ENCODE measurements at regions not wholly inside any gene's neighbourhood (a gene's known extent, or its start where the extent isn't known, plus 50 kb on each side); places are given as distances from the start of the nearest gene placed in this dataset.

DNA sequence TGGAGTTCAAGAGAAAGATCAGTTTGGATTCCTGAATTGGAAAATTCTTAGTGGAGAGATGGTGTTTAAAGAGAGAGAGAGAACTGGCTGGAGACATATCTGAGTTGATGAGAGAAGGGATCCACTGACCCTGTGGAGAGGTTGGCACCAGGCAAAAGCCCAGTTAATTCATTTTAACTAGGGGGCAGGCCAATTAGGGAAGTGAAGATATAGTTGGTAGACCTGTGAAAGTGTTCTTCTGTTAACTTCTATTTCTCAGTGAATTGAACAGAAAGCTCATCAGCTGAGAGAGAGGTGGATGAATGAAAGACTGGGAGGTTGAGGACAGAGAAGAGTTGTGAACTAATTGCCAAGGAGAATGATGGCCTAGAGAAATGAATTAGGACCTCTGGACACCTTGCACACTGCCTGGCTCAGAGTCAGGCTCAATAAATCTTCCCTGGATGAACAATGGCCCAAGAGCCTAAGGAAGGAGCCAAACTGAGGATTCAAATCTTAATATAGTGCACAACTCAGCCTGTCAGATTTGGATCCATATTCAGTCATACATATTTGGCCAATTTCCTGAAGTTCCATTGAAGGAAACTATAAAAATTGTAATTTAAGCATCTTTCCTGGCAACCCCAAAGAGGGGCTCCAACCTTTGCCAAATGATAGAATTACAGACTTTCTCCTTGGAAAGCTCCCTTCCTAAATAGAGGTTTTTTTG, 82.2 kb upstream of the RMDN2 start:
- no peak for DNase-seq

DNA sequence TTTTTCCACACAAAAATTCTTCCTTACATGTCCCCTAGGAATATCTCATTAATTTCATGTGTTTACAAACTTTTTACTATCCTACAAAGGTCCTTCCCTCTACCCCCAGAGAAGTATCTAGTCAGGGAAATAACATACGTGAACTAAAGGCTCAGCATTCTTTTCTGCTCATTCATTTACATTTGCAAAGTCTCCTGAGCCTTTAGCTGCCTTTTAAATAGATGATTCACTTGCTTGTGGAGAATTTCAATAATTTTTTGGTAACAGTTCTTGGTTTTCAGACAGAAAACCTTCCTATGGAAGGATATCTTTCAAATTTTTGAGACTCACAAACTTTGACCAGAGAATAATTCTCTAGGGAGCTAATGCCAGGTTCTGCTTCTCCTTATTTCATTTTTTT, 81.5 kb upstream of the RMDN2 start:
- no peak for DNase-seq

DNA sequence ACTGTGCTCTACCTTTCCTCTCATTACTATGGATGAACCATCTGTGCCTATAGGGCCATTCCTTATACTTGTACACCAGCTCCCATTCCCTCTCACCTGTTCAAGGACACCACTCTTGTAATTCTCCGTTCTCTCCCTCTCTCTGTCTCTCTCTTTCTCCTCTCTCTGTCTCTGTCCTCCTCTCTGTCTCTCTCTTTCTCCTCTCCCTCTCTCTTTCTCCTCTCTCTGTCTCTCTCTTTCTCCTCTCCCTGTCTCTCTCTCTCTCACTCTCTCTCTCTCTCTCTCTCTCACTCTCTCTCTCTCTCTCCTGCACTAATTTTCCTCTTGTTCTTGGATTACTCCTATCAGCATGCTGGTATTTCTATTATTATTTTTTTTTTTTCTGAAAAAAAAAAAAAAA, 78.9 kb upstream of the RMDN2 start:
- no peak for DNase-seq

DNA sequence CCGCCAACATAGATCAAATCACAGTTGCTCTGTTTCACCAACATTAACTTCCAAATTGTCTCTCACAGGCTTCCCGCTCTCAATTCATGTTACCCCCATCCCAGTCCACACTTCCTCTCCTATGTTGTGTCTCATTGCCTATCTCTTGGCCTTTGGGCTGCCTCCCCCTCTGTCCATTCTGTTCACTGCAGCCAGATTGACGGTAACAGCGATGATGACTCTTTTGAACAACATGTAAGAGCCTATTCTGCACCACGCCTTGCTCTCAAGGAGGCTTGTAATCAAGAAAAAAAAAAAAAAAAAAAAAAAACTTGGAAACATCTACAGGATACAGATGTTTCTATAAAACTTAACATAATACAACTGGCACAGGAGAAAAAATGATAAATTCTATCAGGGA, 77.3 kb upstream of the RMDN2 start:
- DNase-seq = no peak

DNA sequence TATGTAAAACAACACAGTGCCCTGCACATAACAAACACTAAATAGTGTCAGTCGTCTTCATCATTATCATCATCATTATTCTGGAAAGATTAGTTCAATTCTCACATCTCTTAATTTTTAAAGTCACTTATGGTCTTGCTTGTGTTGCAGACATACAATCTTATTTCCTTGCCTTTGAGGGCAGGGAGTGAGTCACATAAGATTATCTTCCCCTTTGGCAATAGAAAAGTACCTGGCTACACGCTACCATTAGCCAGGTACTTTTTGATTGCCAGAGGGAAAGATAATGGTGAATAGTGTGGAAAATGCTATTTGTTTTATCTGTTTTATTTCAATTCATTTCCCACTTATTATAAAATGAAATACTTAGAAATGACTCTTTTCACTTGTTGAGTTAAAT, 76.6 kb upstream of the RMDN2 start:
- no peak for DNase-seq

DNA sequence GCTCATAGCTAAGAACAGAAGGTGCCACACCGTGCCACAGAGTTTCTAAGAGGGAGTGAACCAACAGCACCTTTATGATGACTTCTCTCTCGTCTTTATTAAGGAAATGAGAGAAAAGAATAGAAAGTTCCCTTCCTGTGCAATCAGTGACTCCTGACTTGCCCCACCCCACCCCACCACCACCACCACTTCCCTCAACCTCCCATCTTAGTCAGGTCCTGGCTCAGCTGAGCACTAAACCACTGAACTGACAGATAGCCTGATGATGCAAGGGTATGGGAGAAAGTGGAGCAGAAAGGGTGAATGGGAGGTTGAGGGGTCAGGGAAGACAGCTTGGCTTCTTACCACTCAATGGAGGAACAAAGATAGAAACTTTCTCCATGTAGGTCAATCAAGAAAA, 75.2 kb upstream of the RMDN2 start:
- DNase-seq = no peak

DNA sequence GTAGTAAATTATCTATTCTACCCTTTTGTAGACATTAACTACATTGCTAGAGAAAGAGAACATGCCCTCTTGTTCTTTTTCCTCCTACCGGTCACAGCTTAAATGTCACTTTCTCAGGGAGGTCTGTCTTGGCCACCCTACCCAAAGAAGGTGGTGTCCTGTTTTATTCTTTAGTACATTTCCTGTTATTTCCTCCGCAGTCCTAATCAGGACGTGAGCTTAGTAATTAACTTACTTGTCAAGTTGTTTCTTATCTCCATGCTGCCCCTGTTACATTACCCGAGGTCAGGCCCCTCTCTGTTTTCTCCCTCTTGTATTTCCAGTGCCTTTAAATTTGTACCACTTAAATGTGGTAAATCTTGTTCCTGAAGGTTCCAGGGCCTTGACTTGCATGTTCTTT, 73.7 kb upstream of the RMDN2 start:
- no peak for DNase-seq

DNA sequence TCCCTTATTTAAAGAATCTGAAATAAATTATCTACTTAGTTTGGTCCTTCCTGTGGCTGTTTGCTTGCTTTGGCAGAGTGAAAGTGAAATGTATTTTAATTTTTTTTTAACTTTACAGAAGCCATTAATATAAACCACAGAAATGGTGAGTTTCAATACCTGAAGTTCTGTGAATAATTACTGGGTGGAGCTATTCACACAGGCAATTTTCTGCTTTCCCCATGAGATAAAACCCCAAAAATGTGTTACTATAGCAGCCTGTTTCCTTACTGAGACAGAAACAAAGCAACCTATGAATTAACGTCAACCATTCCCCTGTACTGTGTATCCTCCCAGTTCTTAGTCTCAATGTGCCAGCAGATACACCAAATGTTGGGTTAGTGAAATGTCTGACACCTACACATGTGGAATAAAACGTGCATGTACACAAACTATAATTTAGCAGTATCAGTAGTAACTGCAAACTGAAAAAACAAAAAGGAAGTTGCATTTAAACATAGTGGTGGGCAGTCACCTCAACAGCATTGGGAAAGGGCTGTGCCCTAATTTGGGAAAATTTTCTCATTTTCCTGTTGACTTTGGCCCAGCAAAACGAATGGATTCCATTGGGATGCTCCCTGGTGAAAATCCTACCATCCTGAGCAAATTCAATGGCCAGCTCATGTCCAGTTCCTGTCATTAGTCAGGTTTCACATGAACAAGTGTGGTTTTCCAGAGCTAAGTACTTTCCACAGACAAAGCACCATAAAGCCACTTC, 73.1 kb upstream of the RMDN2 start:
- no peak for DNase-seq

DNA sequence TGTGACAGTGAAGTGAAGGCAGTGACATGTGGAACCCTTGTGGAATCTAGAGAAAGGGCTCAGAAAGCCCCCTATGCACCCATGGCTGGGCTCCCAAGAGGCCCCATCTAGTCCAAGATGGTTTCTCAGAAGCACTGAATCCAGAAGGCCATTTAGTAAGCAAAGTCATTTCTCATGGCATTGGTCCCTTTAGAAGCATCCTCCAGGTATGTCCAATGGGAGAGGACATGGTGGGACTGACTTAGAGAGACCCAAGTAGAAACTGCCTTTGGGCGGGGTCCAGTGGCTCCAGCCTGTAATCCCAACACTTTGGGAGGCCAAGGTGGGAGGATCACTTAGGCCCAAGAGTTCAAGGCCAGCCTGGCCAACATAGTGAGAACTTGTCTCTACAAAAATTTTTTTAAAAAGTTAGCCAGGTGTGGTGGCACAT, 72.5 kb upstream of the RMDN2 start:
- DNase-seq = no peak

DNA sequence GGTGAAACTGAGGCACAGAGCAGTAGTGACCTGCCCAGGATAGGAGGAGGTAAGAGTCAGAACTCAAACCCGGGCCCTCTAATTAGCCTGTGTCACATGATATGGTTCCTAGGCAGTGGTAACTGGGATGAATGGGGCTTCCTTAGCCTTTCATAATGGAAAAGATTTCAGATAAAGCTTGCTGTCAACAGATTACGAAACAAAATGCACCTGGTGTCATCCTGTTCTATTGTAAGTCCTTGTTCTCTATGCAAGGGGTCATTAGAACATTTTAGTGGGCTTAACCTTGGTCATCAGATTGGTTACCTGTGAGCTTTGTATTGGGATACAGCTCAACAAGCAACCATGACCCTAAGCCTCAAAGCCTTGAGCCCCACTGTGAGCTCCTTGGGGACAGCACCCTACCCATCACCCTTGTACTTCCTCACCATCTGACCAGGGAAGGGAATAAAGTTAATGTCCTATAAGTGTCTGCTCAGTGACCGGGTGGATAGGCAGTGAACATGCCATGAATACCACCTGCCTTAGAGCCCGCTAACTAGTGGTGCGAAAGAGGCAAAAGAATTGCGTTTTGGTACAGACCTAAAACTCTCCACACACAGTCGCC, 70.3 kb upstream of the RMDN2 start:
- no peak for DNase-seq

DNA sequence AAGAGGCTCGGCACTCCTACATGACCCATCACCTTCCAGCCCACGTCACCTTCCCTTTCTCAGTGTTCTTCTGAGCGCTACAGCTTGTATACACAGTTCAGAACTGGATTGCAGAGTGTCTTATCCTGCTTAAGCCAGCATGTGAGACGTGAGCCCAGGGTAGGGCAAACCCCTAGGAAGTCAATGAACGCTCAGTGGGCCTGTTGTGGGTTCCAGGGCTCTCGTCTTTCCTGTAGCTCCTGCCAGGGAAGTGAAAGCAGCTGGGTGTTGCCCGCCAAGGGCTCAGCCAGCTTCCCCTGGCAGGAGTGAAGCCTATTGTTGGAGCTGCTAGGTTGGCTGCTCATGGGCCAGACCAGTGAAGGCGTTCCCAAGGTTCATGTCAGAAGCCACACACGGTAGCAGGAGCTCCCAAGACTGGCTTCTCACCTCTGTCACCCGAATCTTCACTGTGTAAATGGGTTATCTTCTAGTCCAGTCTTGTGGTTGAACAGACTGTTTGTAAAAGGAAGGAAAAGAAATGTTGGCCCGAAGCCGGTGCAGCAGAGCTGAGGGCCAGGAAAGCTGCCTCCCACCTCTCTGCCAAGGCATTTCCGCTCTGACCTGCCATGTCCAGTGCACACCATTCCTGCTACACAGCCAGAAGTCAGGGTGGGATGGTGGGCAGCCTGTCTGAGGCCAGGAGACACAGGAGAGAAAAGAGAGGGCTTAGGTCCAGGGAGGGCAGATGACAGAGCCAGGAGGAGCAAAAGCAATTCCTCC, 69.6 kb upstream of the RMDN2 start:
- no peak for DNase-seq

DNA sequence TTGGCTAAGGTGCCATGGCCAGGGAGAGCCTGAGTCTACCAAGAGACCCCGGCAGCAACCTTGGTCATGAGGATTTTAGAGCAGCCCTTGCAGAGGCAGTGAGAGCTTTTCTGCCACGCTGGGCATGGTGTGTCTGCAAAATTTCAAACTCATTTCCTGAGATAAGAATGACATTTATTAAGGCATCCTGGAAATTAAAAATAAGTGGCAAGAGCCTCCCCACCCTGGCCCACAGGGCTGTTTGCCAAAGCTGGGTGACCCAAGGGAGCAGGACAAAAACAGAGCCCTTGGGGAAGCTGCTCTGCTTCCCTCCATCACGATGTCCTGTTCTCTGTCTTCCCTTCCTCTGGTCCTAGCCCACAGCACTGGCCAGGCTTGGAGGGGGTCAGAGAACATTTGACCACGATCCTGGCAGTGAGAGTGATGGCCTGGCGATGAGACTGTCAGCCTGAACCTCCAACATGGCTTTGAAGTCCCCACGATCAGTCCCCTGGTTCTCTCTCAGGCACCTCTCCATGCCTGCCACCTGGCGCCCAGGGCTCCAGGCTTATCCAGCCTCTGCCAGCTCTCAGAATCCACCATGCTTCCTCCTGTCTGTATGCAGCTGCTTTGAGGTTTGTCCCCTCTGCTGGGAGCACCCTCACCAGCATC, 68.9 kb upstream of the RMDN2 start:
- DNase-seq = no peak

DNA sequence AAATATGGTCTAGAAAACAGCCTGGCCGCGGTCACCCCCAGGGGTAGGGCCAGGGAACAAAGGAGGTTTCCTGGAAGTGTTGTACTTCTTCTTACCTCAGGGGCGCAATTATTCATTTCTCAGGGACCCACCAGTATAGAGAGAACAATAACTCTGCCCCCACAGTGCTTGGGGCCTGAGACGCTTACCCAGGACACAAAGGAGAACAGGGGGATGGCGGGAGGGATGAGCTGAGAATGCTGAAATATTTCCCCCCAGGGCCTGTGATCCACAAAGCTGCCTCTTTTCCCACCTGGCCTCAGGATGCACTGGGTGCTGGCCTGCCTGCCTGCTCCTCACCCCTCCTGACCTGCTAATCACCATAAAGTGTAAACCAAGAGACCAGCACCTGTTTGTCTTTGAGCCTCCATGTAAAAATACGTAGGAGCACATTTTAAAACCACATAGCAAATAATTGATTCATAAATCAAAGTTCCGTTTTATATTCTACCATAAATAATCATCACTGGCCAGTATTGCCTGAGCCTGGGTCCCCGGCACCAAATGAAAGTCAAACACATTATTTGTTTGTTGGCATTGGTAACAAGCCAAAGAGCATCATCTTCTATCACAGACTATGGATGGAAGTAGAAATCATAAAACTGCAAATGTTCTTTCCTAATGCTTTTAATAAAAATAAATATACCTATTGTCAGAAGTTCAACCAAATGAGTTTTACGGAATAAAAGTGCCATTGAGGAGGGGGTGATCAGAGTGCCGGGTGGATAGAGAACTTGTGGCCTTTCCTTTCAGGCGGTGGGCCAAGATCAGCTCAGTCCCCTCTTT, 67.3 kb upstream of the RMDN2 start:
- DNase-seq = no peak

DNA sequence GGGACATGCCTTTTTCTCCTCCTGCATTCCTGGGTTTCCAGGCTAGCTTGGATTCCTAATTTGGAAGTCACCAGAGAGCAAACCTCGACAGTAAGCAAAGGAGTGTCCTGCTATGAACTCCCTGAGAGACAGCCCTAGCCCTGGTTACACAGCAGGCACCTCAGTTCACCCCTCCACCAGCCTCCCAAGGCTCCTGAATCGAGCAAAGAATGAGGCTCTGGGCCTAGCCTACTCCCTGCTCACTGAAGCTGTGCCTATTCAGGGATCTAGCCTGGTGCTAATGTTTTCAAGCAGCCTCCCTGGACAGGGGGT, 66.7 kb upstream of the RMDN2 start:
- no peak for DNase-seq

DNA sequence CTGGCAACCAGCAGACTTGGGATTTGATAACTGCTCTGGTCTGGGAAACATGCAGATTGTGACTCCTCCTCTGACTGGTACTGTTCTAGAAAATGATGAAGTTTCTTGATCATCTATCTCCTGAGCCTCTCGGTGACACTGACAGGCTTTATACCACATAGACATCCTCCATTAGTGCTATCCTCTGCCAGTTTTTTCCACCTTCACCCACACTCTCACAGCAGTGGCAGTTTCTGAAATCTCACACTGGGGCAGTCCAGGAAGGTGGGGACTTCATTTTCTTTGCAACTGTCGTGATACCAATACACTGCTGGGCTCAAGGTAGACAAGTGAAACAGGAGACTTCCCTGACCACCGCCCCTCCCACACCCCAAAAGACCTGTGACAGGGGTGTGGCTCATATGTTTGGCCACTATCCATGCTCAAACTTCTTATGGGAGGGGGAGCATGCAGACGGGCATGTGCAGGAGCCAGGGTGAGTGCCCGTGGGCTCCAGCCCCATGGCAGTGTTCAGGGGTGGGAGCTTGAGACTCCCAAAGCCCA, 66.3 kb upstream of the RMDN2 start:
- DNase-seq = no peak

DNA sequence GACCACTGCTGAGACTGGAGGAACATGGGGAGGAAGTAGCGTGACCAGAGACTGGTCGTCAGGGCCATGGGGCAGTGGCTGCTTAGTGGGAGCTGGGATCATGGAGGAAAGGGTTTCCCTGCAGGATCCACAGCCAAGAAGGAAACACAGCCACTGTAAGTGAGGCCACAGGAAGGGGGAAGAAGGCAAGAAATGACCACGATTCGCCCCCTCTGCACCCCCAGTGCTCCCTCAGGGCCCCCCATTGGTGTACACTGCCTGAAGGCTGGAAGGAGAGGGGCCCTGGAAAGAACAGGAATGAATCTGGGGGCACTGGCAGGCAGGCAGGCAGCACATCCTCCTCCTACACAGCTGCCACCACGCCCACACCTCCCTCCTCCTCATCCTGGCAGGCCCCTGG, 62.5 kb upstream of the RMDN2 start:
- no peak for DNase-seq

DNA sequence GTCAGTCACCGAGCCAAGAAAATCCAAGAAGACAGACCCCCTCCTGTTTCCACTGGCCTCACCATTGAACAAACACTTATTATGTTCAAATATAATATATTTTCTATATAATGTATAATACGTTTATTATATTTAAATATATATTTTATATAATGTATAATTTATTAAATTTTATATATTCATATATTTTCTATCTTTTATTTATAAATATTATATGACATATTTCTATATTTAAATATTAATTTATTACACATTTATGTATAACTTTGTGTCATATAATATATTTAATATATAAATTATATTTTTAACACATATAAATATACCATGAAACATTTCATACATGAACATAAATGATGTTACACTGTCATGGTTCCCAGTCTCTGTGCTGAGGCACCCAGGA, 60.9 kb upstream of the RMDN2 start:
- DNase-seq = no peak

DNA sequence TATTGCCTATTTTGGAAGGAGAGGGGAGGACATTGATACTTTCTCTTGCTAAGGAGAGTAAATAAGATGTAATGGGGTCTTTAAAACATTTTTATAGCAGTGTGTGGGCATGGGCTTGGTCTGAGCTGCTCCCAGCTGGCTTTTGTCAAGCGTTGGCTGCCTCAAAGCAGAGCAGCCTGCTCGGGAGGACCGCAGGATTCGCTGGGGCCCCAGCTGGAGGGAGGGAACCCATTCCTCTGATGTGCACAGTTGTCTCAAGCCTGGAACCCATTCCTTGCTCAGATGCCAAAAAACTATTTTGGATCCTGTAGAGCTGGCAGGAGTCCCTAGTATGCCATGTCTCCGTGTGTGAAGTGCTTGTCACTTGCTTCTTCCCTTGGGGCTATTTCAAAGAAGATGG, 59.4 kb upstream of the RMDN2 start:
- DNase-seq = no peak

DNA sequence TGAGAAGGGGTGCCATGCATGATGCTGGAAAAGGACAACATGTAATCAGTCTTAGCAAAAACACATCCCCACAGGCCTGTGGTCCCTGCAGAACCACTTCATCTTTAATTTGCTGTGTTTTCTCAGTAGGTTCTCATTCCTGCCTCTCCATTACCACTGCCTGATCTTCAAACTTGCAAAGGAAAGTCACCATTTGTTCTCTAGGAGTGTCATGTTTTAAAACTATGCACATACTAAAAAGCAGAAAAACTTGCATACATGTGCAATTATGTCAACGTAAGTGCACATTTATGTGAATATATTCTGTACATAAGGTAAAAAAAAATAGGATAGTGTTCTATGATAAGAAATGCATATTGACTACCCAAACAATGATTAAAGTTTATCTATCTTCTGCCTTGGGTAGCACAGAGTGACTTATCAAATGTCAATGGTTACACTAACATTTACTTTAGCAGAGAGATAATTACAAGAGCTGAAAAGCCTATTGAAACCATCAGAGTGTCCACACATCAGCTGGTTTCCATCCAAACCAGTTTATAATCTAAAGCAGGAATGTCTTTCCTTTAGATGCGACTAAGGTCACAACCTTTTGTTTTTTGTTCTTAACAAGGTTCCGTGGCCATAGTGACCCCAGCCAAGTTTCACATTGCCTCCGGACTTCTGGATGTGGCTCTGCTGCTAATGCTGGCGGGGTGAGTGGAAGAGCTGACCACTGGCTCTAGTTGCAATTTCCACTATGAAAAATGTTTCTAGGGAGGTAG, 58.7 kb upstream of the RMDN2 start:
- DNase-seq = no peak

DNA sequence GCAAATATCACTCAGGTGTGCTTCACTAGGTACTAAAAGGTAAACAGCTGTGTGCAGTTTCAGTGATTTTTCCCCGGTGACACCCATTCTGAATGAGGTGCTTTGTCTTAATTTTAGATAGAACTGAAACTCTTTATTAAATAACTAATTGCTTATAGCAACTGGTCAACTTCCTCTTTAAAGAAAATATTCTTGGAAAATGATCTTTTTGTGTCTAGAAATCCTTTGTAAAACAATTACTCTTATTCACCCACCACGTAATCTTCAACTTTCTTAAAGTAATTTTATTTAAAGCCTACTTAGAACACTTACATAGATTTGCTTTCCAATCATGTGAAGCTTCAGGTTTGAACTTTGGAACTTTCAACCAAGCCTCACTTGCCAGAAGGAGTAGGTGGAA, 57.9 kb upstream of the RMDN2 start:
- no peak for DNase-seq

DNA sequence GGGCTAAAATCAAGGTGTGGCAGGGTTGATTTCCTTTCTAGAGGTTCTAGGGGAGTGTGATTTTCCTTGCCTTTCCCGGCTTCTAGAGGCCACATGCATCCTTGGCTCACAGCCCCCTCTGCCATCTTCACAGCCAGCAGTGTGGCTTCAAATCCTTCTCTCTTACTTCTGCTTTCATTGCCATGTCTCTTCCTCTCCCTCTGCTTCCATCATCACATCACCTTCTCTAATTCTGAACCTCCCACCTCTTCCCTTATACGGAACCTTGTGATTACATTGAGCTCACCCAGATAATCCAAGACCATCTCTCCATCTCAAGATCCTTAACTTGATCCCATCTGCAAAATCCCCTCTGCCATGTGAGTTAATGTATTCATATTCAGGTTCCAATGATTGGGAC, 56.2 kb upstream of the RMDN2 start:
- DNase-seq = no peak
